BJ (cell line): ENCODE measurements at regions not wholly inside any gene's neighbourhood (a gene's known extent, or its start where the extent isn't known, plus 50 kb on each side); places are given as distances from the start of the nearest gene placed in this dataset.

Experiments
- CTCF ChIA-PET: fragments of 350-600 bp; formaldehyde crosslinking; extraction: SDS; loops from one replicate; lab custom pipeline; 2021; ENCODE audit warnings: antibody characterized with exemption, inconsistent platforms; lab: Yijun Ruan, JAX
- POLR2A ChIA-PET: fragments of 300-600 bp; sonication (Branson Sonifier 250); formaldehyde crosslinking; extraction: SDS; loops from one replicate; lab custom pipeline; 2021; ENCODE audit warnings: antibody characterized with exemption; lab: Charles Lee
- DNase-seq: peaks from one replicate; pipeline ENCODE4 v3.0.0-alpha.2; 2011; ENCODE audit warnings: low read depth
- H3K27me3 ChIP-seq: 2 replicates; pipeline ENCODE4 v1.6.0; 2011; ENCODE audit warnings: low read length; ENCODE audit not compliant: control insufficient read depth, insufficient read depth
- H3K36me3 ChIP-seq: 2 replicates; pipeline ENCODE4 v1.5.1; 2011; ENCODE audit warnings: low read length; ENCODE audit not compliant: control insufficient read depth, insufficient read depth
- H3K4me3 ChIP-seq: 2 replicates; pipeline ENCODE4 v1.5.1; 2011; ENCODE audit warnings: low read depth, mild to moderate bottlenecking, control low read depth, low read length
- TF ChIP-seq, protein P1 (sequence below): IDR thresholded peaks from 2 replicates; pipeline ENCODE4 v1.5.1; 2011; ENCODE audit warnings: low read depth, mild to moderate bottlenecking, control low read depth, inconsistent platforms, low read length, moderate library complexity; ENCODE audit not compliant: insufficient read depth

DNA sequence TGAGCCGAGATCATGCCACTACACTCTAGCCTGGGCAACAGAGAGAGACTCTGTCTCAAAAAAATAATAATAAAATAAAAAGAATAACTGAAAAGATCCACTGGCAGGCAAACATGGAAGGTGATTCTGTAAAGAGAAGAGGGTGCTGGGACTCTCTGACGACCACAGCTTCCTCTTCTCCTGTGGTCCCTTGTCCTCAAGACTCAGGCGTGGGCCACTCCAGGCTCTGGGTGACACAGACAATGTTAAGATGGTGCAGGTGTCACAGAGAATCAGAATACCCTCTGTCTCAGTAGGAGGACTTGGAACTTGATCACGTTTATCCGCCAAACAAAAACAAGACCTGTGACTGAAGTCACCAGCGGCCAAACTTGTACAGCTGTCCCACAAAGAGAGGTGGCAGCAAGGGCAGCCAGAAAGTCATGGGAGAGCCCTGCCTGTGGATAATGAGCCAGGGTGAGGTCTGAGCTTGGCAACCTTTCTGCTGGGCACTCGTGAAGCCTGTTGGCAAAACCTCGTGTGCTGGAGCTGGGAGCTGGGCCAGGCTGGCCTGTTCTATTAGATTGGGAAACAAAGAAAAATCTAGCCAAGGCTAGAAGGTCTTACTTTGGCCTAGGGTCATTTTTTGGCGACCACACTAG, 76.4 kb upstream of the ITGA6 start:
- Histone ChIP-seq H3K27me3 (no peaks in the 10 kb centered on the region), H3K4me3 (no peak overlapping the region), H3K36me3 (no peaks in the 10 kb centered on the region)
- DNase-seq: no peak
- TF ChIP-seq, protein P1, sequence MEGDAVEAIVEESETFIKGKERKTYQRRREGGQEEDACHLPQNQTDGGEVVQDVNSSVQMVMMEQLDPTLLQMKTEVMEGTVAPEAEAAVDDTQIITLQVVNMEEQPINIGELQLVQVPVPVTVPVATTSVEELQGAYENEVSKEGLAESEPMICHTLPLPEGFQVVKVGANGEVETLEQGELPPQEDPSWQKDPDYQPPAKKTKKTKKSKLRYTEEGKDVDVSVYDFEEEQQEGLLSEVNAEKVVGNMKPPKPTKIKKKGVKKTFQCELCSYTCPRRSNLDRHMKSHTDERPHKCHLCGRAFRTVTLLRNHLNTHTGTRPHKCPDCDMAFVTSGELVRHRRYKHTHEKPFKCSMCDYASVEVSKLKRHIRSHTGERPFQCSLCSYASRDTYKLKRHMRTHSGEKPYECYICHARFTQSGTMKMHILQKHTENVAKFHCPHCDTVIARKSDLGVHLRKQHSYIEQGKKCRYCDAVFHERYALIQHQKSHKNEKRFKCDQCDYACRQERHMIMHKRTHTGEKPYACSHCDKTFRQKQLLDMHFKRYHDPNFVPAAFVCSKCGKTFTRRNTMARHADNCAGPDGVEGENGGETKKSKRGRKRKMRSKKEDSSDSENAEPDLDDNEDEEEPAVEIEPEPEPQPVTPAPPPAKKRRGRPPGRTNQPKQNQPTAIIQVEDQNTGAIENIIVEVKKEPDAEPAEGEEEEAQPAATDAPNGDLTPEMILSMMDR: no peak
- ChIA-PET CTCF (interaction anchor here (1.3 kb wide), 1 partner anchor 8 kb away, joined by 3 read pairs; no protein-coding TSS in a partner anchor), POLR2A (no interaction called here)

DNA sequence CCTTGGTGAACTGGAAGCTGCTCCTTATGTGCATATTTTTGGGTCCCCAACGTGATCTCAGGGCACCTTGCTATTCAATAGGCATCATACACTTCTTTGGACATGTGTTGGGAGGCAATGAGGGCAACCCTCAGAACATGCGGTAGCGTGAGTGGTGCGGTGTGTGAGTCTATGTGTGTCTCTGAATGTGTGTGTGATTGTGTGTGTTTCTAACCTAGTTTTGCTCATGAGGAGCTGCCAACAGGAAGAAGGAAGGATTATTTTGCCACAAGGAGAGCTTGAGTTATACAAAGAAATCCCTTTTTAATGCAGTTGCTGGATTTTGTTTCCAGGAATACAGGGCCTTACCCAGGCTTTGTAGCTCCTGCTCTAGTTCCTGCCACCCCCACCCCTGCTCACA, 75.8 kb upstream of the ITGA6 start:
- TF ChIP-seq, protein P1: no peak
- no peaks in the 10 kb centered on the region for H3K36me3 ChIP-seq
- no peak for DNase-seq
- CTCF ChIA-PET: interaction anchor here (1.3 kb wide), 1 partner anchor 9 kb away, joined by 3 read pairs; no protein-coding TSS in a partner anchor
- no peaks in the 10 kb centered on the region for H3K27me3 ChIP-seq
- POLR2A ChIA-PET: no interaction called here
- H3K4me3 ChIP-seq: no peak overlapping the region

DNA sequence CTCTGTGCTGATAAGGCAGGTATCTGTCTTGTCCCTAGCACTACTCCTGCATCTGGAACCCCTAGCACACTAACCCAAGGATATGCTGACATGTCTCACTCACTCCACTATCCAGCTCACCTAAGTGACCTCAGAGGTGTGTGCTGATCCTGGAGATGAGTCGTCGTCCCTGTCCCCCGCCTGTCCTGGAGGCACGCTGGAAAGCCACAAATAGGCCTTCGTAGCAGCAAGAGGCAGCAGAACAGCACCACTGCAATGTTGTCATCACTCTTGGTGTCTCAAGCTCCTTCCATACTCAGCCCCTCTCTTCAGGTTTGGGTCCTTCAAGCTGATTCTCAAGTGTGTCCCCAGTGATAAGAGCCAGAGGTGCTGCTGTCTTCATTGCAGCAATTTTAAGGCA, 73.0 kb upstream of the ITGA6 start:
- CTCF ChIA-PET: interaction anchor here (0.5 kb wide), 1 partner anchor 459 kb away, joined by 4 read pairs; no protein-coding TSS in a partner anchor
- DNase-seq: no peak
- no peaks in the 10 kb centered on the region for H3K36me3 ChIP-seq
- no peak overlapping the region for H3K4me3 ChIP-seq
- TF ChIP-seq, protein P1: no peak
- POLR2A ChIA-PET: no interaction called here
- no peaks in the 10 kb centered on the region for H3K27me3 ChIP-seq

DNA sequence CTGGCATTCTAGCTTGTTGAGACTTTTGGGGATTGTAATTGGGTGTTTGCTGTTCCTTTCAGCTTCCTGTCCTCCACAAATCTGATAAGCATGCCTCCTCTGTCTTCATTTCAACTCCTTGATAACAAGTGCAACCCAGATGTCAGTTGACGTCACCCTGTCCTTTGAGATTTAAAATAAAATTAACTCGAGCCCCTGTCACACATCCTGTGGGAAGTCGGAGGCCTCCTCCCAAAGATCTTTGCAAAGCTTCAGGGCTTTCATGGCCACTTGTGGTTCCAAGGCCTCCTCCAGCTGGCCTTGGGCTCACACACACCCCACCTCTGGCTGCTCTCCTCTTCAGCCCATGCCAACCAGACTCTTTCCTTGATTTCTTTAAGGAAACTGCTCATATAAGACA, 69.9 kb upstream of the ITGA6 start:
- no peak for DNase-seq
- POLR2A ChIA-PET: no interaction called here
- CTCF ChIA-PET: interaction anchor here (0.6 to 0.9 kb wide), 3 partner anchors 9 to 148 kb away, joined by 3 read pairs; no protein-coding TSS in a partner anchor
- Histone ChIP-seq H3K4me3 (no peak overlapping the region), H3K27me3 (no peaks in the 10 kb centered on the region), H3K36me3 (no peaks in the 10 kb centered on the region)
- TF ChIP-seq, protein P1: no peak

DNA sequence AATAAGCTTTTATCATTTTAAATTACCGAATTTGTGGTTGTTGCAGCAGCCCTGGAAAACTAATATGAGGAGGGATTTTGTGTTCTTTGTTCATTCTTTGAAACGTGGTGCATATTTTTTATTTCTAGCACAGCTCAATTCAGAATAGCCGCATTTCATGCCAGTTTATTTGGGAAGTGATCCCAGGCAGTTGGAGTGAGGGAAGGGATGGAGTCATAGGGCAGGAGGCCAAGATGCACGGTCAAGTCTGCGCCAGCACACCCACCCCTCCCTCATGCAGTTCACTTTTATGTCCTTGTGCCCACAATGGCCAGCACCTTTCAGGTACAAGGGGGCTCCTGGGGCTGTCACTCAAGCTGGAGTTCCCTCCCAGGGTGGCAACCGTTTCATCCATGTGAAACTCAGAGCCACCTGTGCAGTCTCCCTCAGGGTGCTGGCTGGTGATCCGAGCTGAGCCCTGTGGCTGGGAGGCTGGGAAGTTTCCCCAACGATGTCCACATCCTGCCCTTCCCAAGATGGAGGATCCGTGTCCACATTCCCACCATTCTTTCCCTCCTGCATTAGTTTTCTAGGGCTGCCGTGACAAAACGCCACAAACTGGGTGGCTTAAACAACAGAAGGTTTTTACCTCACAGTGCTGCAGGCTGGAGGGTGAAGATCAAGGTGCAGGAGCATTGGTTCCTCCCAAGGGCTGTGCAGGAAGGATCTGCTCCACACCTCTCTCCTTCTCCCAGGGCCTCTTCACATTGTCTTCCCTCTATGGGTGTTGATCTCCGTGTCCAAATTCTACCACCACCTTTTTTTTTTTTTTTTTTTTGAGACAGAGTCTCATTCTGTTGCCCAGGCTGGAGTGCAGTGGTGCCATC, 68.5 kb upstream of the ITGA6 start:
- no peaks in the 10 kb centered on the region for H3K36me3 ChIP-seq
- TF ChIP-seq, protein P1: no peak
- ChIA-PET POLR2A (no interaction called here), CTCF (no interaction called here)
- DNase-seq: no peak
- no peak overlapping the region for H3K4me3 ChIP-seq
- no peaks in the 10 kb centered on the region for H3K27me3 ChIP-seq
